HEK293 (cell line): ENCODE measurements at regions not wholly inside any gene's neighbourhood (a gene's known extent, or its start where the extent isn't known, plus 50 kb on each side); places are given as distances from the start of the nearest gene placed in this dataset.
"Not testable (repeated sequence)": the region's sequence is repeated elsewhere in the genome, so short reads cannot be mapped to it uniquely, and the experiment has no call there.

Source experiments
- CTCF ChIP-seq: fragments of 450-650 bp; formaldehyde crosslinking; IDR thresholded peaks from 2 replicates; pipeline ENCODE4 v1.5.1; 2016; ENCODE audit warnings: missing biosample characterization, missing genetic modification characterization
- YY1 ChIP-seq: fragments of 450-650 bp; formaldehyde crosslinking; IDR thresholded peaks from 2 replicates; pipeline ENCODE4 v1.5.1; 2018; ENCODE audit warnings: missing biosample characterization, missing genetic modification characterization
- ZBTB10 ChIP-seq: fragments of 450-650 bp; formaldehyde crosslinking; IDR thresholded peaks from 2 replicates; pipeline ENCODE4 v1.5.1; 2016; ENCODE audit warnings: missing biosample characterization, missing genetic modification characterization
- ZNF274 ChIP-seq, 2 experiments: fragments of 200-500 bp in 1 of 2; fragments of 450-650 bp in 1 of 2; sonication (Bioruptor generic) in 1 of 2; formaldehyde crosslinking in 1 of 2; IDR thresholded peaks; 2 replicates each; pipeline versions ENCODE4 v1.5.1 to v1.6.1; 2014 to 2016; ENCODE audit warnings: borderline replicate concordance in 1 of 2, inconsistent platforms in 1 of 2, low read length in 1 of 2, missing biosample characterization in 1 of 2, missing genetic modification characterization in 1 of 2
- ZNF549 ChIP-seq: fragments of 450-650 bp; IDR thresholded peaks from 2 replicates; pipeline ENCODE4 v1.5.1; 2018; ENCODE audit warnings: missing biosample characterization, missing genetic modification characterization, mild to moderate bottlenecking, inconsistent platforms, moderate library complexity

GRCh38 chr12:24348180-24348579, 398.7 kb upstream of the SOX5 start:
- not testable (repeated sequence) for TF ChIP-seq ZBTB10 (tag by site-specific recombination); ZNF274 (IDR thresholded peaks at IDR 0.05; ENCODE audit: low read length); ZNF274 (tag by site-specific recombination; IDR thresholded peaks at IDR 0.05; ENCODE audit: borderline replicate concordance); ZNF549 (tag by site-specific recombination); CTCF (tag by site-specific recombination); YY1
